H9 (cell line): ENCODE measurements at regions not wholly inside any gene's neighbourhood (a gene's known extent, or its start where the extent isn't known, plus 50 kb on each side); places are given as distances from the start of the nearest gene placed in this dataset.

Experiments used
- DNase-seq: peaks from one replicate; pipeline ENCODE4 v3.0.0-alpha.2; 2017
- H2AFZ ChIP-seq: one replicate; pipeline ENCODE4 v1.6.1; 2013; ENCODE audit warnings: mild to moderate bottlenecking, low read length, control low read depth, moderate library complexity
- H2AK5ac ChIP-seq: 2 replicates; pipeline ENCODE4 v1.6.1; 2013; ENCODE audit warnings: low read length, control low read depth, mixed read lengths; ENCODE audit not compliant: insufficient read length
- H2BK120ac ChIP-seq: one replicate; pipeline ENCODE4 v1.6.1; 2013; ENCODE audit warnings: low read depth, mild to moderate bottlenecking, low read length, control low read depth, inconsistent platforms; ENCODE audit not compliant: poor library complexity, severe bottlenecking
- H2BK12ac ChIP-seq: 2 replicates; pipeline ENCODE4 v1.6.1; 2013; ENCODE audit warnings: low read length, control low read depth, mixed read lengths, low read depth; ENCODE audit not compliant: insufficient read length
- H2BK15ac ChIP-seq: 2 replicates; pipeline ENCODE4 v1.6.1; 2013; ENCODE audit warnings: low read depth, low read length, control low read depth
- H2BK20ac ChIP-seq: one replicate; pipeline ENCODE4 v1.6.1; 2013; ENCODE audit warnings: low read depth, mild to moderate bottlenecking, low read length, control low read depth, inconsistent platforms; ENCODE audit not compliant: poor library complexity, severe bottlenecking
- H2BK5ac ChIP-seq: 2 replicates; pipeline ENCODE4 v1.6.1; 2013; ENCODE audit warnings: low read length, control low read depth, mixed read lengths; ENCODE audit not compliant: insufficient read length
- H3K14ac ChIP-seq: 2 replicates; pipeline ENCODE4 v1.6.1; 2013; ENCODE audit warnings: low read length, control low read depth; ENCODE audit not compliant: insufficient read depth
- H3K18ac ChIP-seq: 2 replicates; pipeline ENCODE4 v1.6.1; 2013; ENCODE audit warnings: low read depth, mild to moderate bottlenecking, mixed read lengths, low read length, control low read depth; ENCODE audit not compliant: insufficient read length
- H3K23ac ChIP-seq: 2 replicates; pipeline ENCODE4 v1.6.1; 2013; ENCODE audit warnings: low read length, control low read depth, mixed read lengths, low read depth; ENCODE audit not compliant: insufficient read length
- H3K23me2 ChIP-seq: 2 replicates; pipeline ENCODE4 v1.6.1; 2013; ENCODE audit warnings: low read depth, mild to moderate bottlenecking, mixed read lengths, low read length, control low read depth; ENCODE audit not compliant: insufficient read length, poor library complexity, severe bottlenecking
- H3K27ac ChIP-seq: 2 replicates; pipeline ENCODE4 v1.5.1; 2013; ENCODE audit warnings: low read length, control low read depth, mixed read lengths, low read depth; ENCODE audit not compliant: insufficient read length
- H3K27me3 ChIP-seq: 2 replicates; pipeline ENCODE4 v1.6.1; 2013; ENCODE audit warnings: low read length, control low read depth, inconsistent platforms; ENCODE audit not compliant: insufficient read depth
- H3K4ac ChIP-seq: 2 replicates; pipeline ENCODE4 v1.6.1; 2013; ENCODE audit warnings: low read depth, mild to moderate bottlenecking, control low read depth, inconsistent platforms, low read length, moderate library complexity
- H3K4me1 ChIP-seq: 2 replicates; pipeline ENCODE4 v1.6.1; 2013; ENCODE audit warnings: low read length, control low read depth, inconsistent platforms; ENCODE audit not compliant: insufficient read depth
- H3K4me2 ChIP-seq: 2 replicates; pipeline ENCODE4 v1.6.1; 2013; ENCODE audit warnings: low read length, control low read depth, mixed read lengths; ENCODE audit not compliant: insufficient read length, insufficient read depth
- H3K56ac ChIP-seq: 2 replicates; pipeline ENCODE4 v1.6.1; 2013; ENCODE audit warnings: low read depth, mild to moderate bottlenecking, mixed read lengths, low read length, control low read depth; ENCODE audit not compliant: insufficient read length
- H3K79me1 ChIP-seq: 2 replicates; pipeline ENCODE4 v1.6.1; 2013; ENCODE audit warnings: low read depth, mild to moderate bottlenecking, moderate library complexity, low read length, control low read depth, inconsistent platforms; ENCODE audit not compliant: insufficient read depth, poor library complexity, severe bottlenecking
- H3K79me2 ChIP-seq: 2 replicates; pipeline ENCODE4 v1.6.1; 2013; ENCODE audit warnings: low read length, control low read depth, inconsistent platforms; ENCODE audit not compliant: insufficient read depth
- H3K9ac ChIP-seq: 2 replicates; pipeline ENCODE4 v1.6.1; 2013; ENCODE audit warnings: low read length, control low read depth, mixed read lengths; ENCODE audit not compliant: insufficient read length; ENCODE audit errors: extremely low read depth
- H3K9me3 ChIP-seq: one replicate; pipeline ENCODE4 v1.6.1; 2013; ENCODE audit warnings: low read depth, low read length, inconsistent platforms; ENCODE audit not compliant: control insufficient read depth
- H3T11ph ChIP-seq: one replicate; pipeline ENCODE4 v1.6.1; 2013; ENCODE audit warnings: mild to moderate bottlenecking, low read length, control low read depth, inconsistent platforms
- H4K20me1 ChIP-seq: one replicate; pipeline ENCODE4 v1.6.1; 2013; ENCODE audit not compliant: control insufficient read depth, insufficient read length, insufficient read depth
- H4K5ac ChIP-seq: 2 replicates; pipeline ENCODE4 v1.6.1; 2013; ENCODE audit warnings: low read depth, mild to moderate bottlenecking, mixed read lengths, low read length, control low read depth; ENCODE audit not compliant: insufficient read length
- H4K8ac ChIP-seq: replicated peaks from 2 replicates; pipeline ENCODE4 v1.6.1; 2013; ENCODE audit warnings: low read length, control low read depth, mixed read lengths, low read depth; ENCODE audit not compliant: insufficient read length
- H4K91ac ChIP-seq: 2 replicates; pipeline ENCODE4 v1.6.1; 2013; ENCODE audit warnings: low read depth, mild to moderate bottlenecking, moderate library complexity, mixed read lengths, low read length, control low read depth; ENCODE audit not compliant: insufficient read length
- H3K27ac Mint-ChIP-seq, 3 experiments: 2 replicates in 2 of 3; 3 replicates in 1 of 3; pipeline ENCODE4 v1.8.0; 2020 to 2021; ENCODE audit warnings: mixed read lengths in 3 of 3, mild to moderate bottlenecking in 1 of 3, moderate library complexity in 1 of 3
- H3K27me3 Mint-ChIP-seq: 2 replicates; pipeline ENCODE4 v1.8.0; 2021; ENCODE audit warnings: low read depth, mild to moderate bottlenecking, moderate library complexity, mixed read lengths
- H3K36me3 Mint-ChIP-seq, 3 experiments: 2 replicates in 2 of 3; 3 replicates in 1 of 3; pipeline ENCODE4 v1.8.0; 2020 to 2021; ENCODE audit warnings: low read depth in 3 of 3, mixed read lengths in 3 of 3; ENCODE audit not compliant: insufficient read depth in 1 of 3
- H3K4me1 Mint-ChIP-seq, 2 experiments: 2 replicates each; pipeline ENCODE4 v1.8.0; 2020; ENCODE audit warnings: mixed read lengths in 2 of 2
- H3K4me3 Mint-ChIP-seq, 2 experiments: 2 replicates in 1 of 2; 3 replicates in 1 of 2; pipeline ENCODE4 v1.8.0; 2020 to 2021; ENCODE audit warnings: mild to moderate bottlenecking in 2 of 2, mixed read lengths in 2 of 2, moderate library complexity in 1 of 2
- H3K9me3 Mint-ChIP-seq, 2 experiments: 2 replicates in 1 of 2; 3 replicates in 1 of 2; pipeline ENCODE4 v1.8.0; 2020; ENCODE audit warnings: mild to moderate bottlenecking in 2 of 2, mixed read lengths in 2 of 2, moderate library complexity in 1 of 2
- TF ChIP-seq, protein P1 (sequence below): fragments of 200-600 bp; sonication (generic); conservative IDR thresholded peaks from 3 replicates; pipeline ENCODE4 v1.8.0; 2021; ENCODE audit warnings: antibody characterized with exemption, mild to moderate bottlenecking

DNA sequence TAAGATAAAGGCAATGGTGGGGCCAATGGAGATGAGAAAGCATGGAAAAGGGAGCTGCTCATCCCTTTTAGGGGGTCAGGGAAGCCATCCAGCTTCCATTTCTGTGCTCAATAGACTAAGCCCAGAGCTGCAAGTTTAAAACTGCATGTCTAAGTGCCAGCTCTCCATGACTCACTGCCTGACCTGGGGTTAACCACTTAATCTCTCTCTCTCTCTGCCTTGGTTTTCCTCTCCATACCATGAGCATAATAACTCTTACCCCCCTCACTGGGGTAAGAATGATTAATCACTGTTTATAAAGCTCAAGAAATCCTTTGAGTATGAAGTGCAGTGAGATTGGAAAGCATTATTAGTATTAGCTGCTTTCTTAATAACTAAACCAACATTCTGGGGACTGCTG lies 1382.4 kb upstream of the WWC1 start:
- Histone ChIP-seq H2BK120ac (no peak overlapping the region), H3K18ac (no peak overlapping the region), H4K5ac (no peak overlapping the region), H2AK5ac (no peak overlapping the region), H3T11ph (no peak overlapping the region), H2BK20ac (no peak overlapping the region), H3K9ac (no peak overlapping the region), H3K23me2 (no peaks in the 10 kb centered on the region), H3K9me3 (no peaks in the 10 kb centered on the region), H2BK5ac (no peak overlapping the region), H3K4me1 (no peaks in the 10 kb centered on the region), H4K91ac (no peak overlapping the region), H2BK15ac (no peak overlapping the region), H3K23ac (no peak overlapping the region), H3K14ac (no peak overlapping the region), H4K8ac (no peak overlapping the region), H2BK12ac (no peak overlapping the region), H3K27ac (no peak overlapping the region), H3K79me2 (no peaks in the 10 kb centered on the region), H3K4me2 (no peak overlapping the region), H4K20me1 (no peaks in the 10 kb centered on the region), H3K4ac (no peak overlapping the region), H3K56ac (no peak overlapping the region), H3K79me1 (no peaks in the 10 kb centered on the region), H2AFZ (no peak overlapping the region), H3K27me3 (no peaks in the 10 kb centered on the region)
- TF ChIP-seq, protein P1, sequence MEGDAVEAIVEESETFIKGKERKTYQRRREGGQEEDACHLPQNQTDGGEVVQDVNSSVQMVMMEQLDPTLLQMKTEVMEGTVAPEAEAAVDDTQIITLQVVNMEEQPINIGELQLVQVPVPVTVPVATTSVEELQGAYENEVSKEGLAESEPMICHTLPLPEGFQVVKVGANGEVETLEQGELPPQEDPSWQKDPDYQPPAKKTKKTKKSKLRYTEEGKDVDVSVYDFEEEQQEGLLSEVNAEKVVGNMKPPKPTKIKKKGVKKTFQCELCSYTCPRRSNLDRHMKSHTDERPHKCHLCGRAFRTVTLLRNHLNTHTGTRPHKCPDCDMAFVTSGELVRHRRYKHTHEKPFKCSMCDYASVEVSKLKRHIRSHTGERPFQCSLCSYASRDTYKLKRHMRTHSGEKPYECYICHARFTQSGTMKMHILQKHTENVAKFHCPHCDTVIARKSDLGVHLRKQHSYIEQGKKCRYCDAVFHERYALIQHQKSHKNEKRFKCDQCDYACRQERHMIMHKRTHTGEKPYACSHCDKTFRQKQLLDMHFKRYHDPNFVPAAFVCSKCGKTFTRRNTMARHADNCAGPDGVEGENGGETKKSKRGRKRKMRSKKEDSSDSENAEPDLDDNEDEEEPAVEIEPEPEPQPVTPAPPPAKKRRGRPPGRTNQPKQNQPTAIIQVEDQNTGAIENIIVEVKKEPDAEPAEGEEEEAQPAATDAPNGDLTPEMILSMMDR: no peak
- H3K36me3 Mint-ChIP-seq: no peaks in the 10 kb centered on the region
- H3K4me3 Mint-ChIP-seq: no peak overlapping the region
- no peaks in the 10 kb centered on the region for H3K27me3 Mint-ChIP-seq
- peaks cover 0 to 4% of the 10 kb centered on the region in 2 experiments; a peak in 3 of 4 replicates for H3K4me1 Mint-ChIP-seq
- DNase-seq: no peak
- H3K9me3 Mint-ChIP-seq: no peaks in the 10 kb centered on the region
- H3K27ac Mint-ChIP-seq: no peak overlapping the region
